Lower leg skin (tissue), 3 donors: ENCODE measurements at regions not wholly inside any gene's neighbourhood (a gene's known extent, or its start where the extent isn't known, plus 50 kb on each side); places are given as distances from the start of the nearest gene placed in this dataset.

Experiments
- CTCF ChIP-seq, 3 donors: fragments of 450-650 bp; IDR thresholded peaks; one replicate each; pipeline ENCODE4 v1.5.1; 2016; ENCODE audit warnings: antibody characterized with exemption in 3 of 3, mild to moderate bottlenecking in 3 of 3, moderate library complexity in 2 of 3
- POLR2A ChIP-seq, 2 donors: fragments of 450-650 bp; IDR thresholded peaks; one replicate each; pipeline ENCODE4 v1.6.1; 2016 to 2017; ENCODE audit warnings: antibody characterized with exemption in 2 of 2, mild to moderate bottlenecking in 1 of 2, moderate library complexity in 1 of 2

GRCh38 chr6:79391480-79391879 is 145.8 kb downstream of the LCA5 start:
- TF ChIP-seq CTCF (IDR thresholded peaks at IDR 0.05) (no peak), POLR2A (IDR thresholded peaks at IDR 0.05) (no peak)
